Testis (tissue), 2 donors: ENCODE measurements at regions not wholly inside any gene's neighbourhood (a gene's known extent, or its start where the extent isn't known, plus 50 kb on each side); places are given as distances from the start of the nearest gene placed in this dataset.

Experiments used
- POLR2A ChIP-seq: fragments of 450-650 bp; IDR thresholded peaks from one replicate; pipeline ENCODE4 v1.6.1; 2017; ENCODE audit warnings: antibody characterized with exemption, mild to moderate bottlenecking, moderate library complexity
- TF ChIP-seq, protein P1 (sequence below), 3 experiments: fragments of 450-650 bp in 2 of 3; fragments of 200-600 bp in 1 of 3; sonication (generic) in 1 of 3; IDR thresholded peaks; one replicate each; pipeline ENCODE4 v1.5.1; 2016 to 2019; ENCODE audit warnings: antibody characterized with exemption in 3 of 3, mild to moderate bottlenecking in 2 of 3, moderate library complexity in 1 of 3

DNA sequence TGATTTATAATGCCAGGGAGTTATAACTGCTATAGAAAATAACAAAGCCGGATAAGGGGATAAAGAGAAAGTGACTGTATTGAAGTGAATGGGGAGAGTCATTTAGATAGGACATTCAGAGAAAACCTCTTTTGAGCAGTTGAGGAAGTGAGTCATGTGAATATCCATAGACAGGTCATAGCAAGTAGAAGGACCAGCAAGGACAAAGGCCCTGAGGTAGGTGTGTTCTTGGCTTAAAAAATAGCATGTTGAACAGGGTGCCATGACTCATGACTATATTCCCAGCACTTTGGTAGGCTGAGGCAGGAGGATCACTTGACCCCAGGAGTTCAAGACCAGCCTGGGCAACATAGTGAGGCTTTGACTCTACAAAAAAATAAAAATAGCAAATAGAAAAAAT lies 51.5 kb upstream of the RAP1B start:
- TF ChIP-seq, protein P1, sequence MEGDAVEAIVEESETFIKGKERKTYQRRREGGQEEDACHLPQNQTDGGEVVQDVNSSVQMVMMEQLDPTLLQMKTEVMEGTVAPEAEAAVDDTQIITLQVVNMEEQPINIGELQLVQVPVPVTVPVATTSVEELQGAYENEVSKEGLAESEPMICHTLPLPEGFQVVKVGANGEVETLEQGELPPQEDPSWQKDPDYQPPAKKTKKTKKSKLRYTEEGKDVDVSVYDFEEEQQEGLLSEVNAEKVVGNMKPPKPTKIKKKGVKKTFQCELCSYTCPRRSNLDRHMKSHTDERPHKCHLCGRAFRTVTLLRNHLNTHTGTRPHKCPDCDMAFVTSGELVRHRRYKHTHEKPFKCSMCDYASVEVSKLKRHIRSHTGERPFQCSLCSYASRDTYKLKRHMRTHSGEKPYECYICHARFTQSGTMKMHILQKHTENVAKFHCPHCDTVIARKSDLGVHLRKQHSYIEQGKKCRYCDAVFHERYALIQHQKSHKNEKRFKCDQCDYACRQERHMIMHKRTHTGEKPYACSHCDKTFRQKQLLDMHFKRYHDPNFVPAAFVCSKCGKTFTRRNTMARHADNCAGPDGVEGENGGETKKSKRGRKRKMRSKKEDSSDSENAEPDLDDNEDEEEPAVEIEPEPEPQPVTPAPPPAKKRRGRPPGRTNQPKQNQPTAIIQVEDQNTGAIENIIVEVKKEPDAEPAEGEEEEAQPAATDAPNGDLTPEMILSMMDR (IDR thresholded peaks at IDR 0.05): no peak
- no peak for TF ChIP-seq POLR2A
